Eye (tissue), 1 donor: ENCODE measurements at regions not wholly inside any gene's neighbourhood (a gene's known extent, or its start where the extent isn't known, plus 50 kb on each side); places are given as distances from the start of the nearest gene placed in this dataset.
A peak's percentile ranks its signal among the peaks of the same experiment; 100 is the strongest.
"Not testable (repeated sequence)": the region's sequence is repeated elsewhere in the genome, so short reads cannot be mapped to it uniquely, and the experiment has no call there.

Experiments
- DNase-seq: peaks from one replicate; pipeline ENCODE4 v3.0.0-alpha.2; 2015

DNA sequence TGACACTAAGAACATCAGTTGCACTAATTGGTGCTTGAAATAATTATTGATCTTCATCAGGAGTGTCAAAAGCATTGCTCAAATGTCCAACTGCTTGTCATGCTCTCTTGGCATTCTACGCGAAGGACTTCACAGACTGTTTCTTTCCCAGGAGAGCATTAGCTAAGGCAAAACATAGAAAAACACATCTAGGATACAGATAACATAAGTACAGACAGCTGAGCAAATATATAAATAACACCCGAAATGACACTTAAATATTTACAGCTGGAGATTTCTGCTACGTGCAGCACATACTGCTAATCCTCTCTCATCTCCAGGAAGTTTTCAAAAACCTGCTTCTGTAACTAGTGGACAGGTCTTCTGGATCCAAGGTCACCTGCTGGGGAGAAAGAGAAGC, 120.0 kb upstream of the PRMT8 start:
- peak; percentile 45 for DNase-seq

DNA sequence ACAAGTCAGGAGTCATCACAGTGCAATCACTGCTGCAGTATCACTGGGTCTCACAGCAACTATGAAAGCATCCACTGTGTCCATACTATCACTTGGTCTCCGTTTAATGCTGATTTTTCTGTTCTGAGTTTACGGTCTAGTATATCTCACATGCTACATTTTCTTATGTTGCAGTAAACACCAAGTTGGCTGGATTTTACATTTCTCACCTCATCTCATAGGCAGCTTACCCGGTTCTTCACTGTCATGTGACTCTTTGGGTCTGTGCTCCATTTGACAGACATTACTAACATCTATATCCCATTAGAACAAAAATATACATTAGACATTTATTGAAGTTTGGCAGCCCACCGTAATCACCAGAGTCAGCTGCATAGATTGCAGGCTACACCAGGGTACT, 115.7 kb upstream of the PRMT8 start:
- no peak for DNase-seq

DNA sequence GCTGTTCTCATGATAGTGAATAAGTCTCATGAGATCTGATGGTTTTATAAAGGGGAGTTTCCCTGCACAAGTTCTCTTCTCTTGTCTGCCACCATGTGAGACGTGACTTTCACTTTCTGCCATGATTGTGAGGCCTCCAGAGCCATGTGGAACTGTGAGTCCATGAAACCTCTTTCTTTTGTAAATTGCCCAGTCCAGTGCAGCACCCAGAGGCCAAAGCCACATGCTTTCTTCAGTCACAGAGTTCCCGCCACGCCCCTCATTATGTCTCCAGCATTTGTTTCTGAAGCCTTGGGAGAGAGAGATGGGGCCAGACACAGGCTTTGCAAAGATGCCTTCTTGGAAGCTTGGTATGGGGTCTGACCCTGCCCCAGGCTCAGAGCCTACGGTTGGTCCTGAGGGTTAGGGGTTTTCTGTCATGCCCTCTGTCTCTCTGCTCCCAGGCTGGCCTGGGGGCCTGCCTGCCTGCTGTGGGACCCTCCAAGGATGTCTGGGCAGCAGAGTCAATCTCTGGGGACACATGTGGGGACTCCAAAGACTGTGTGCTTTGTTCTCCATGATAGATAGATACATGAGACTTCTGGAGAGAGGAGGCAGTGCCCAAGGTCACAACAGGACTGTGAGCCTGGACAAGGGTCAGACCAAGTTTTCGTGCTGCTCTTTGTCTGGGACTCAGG, 114.1 kb upstream of the PRMT8 start:
- no peak for DNase-seq

DNA sequence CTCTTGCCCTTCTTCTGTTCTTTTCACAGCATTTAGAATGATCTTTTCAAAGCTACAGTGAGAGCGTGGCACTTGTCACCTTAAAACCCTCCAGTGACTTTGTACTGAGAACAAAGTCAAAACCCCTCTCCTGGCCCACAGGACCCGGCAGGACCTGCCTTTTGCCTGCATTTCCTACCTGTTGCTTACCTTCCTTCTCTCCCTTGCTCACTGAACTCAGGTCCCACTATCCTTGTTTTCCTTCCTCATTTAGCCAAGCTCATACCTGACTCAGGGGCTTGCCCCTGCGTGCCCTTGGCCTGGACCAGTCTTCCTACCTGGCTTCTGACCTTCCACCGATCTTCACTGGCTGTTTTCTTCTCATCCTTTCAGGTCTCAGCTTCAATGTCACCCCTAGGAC, 112.3 kb upstream of the PRMT8 start:
- no peak for DNase-seq

DNA sequence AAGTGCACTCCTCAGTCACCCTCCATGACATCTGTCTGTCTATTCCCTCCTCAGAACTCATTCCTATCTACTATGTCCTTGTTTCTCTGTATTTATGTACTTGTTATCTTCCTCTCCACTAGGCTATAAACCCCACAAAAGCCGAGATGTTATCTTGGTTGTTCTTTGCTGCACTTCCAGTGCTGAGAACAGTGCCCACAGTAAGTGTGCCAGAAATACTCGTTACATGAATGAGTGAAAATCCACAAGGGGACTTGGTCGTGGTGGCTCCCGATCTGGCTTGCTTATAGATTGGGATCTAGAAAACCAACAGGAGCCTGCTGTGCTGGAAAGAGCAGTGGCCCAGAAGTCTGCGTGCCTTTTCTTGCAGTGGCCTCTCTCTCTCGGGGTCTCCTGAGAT, 111.9 kb upstream of the PRMT8 start:
- DNase-seq: no peak

DNA sequence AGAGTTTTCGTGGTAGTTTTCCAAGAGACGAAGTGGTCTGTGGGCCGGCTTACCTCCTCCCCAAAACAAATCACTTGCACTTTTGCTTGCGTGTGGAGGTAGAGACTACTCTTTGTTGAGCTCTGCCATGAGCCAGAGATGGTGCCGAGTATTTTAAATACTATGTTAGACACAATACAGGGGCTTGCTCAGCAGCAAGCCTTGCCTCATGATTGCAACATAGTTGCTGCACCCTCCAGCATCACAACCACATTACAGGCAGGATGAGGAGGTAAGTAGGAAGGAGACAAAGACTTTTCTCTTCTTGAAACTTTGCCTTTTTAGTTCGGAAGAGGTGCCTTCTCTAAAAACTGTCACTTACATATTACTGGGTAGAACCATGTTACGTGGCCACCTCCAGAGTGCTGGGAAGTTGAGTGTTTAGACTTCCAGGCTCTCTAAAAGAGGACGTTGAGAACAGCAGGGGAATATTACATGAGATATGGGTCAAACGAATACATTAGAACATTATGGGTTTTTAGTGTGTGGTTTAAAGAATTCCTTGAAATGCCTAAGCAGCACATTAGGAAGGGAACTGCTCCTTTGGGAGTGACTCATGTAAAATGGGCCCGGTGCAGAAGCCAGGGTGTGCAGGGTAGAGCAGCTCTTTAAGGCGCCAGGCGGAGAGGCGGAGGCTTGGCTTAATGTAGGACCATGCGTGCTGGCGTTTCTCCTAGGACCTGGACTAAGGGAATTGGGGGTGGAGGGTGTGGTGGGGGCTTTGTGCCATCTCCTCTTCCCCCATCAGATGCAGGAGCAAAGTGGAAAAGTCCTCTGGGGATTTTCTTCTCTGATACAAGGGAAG, 110.6 kb upstream of the PRMT8 start:
- no peak for DNase-seq

DNA sequence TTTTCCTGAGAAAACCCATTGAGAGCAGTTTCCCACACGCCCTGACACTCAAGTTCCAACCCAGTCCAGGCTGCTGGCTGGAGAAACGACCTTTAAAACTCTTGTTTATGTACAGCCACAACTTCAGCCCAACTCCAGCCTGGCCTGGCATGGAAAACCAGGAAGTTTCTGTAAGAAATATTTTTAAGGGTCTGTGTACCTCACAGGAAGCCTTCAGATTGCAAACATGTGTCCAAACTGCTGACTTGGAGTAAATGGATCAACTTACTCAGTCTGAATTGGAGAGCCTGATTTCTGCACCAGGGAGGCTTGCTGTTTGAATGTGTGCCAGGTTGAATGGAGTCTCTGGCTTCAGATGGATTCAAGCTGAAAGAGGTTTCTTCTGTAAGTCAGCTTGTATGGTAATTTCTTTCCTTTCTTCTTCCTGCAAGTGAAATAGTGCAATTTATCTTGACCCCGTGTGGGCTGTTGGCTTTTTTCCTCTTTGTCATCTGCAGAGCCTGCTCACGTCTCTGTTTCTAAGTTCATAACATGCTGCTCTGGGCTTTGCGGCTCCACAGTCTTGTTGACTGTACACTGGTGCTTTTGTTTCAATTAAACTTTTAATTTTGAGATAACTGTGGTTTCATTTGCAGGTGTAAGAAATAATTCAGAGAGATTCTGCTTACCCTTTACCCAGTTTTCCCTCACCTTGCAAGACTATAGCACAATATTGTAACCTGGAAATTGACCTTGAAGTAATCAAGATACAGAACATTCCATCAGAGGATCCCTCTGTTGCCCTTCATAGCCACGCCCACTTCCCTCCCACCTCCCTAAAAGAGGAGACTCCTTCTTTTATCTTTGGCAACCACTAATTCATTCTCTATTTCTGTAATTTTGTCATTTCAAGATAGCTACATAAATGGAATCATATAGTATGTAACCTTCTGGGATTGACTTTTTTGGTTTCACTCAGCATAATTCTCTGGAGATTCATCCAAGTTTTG, 109.7 kb upstream of the PRMT8 start:
- DNase-seq: peak; percentile 76

DNA sequence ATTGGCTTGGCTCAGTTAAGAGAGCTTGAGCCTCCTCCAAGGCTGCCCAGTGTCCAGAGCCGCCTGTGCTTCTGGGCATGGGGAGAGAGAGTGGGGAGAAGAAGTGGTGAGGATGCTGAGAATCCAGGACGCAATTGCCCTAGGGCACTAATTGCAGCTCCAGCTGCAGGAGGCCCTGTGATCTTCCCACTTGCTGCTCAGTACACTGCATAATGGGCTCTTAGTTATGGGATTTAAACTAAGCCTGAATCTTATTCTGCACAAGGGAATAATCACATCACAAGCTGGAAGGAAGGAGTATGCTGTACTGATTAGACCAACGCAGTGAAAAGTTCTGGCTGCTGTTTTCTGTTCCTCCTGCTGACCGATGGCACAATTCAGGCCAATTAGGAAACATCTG, 101.0 kb upstream of the PRMT8 start:
- DNase-seq: no peak

DNA sequence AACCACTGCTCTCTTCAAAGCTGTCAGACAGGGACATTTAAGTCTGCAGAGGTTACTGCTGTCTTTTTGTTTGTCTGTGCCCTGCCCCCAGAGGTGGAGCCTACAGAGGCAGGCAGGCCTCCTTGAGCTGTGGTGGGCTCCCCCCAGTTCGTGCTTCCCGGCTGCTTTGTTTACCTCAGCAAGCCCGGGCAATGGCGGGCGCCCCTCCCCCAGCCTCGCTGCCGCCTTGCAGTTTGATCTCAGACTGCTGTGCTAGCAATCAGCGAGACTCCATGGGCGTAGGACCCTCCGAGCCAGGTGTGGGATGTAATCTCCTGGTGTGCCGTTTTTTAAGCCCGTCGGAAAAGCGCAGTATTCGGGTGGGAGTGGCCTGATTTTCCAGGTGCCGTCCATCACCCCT, 93.4 kb upstream of the PRMT8 start:
- not testable (repeated sequence) for DNase-seq

DNA sequence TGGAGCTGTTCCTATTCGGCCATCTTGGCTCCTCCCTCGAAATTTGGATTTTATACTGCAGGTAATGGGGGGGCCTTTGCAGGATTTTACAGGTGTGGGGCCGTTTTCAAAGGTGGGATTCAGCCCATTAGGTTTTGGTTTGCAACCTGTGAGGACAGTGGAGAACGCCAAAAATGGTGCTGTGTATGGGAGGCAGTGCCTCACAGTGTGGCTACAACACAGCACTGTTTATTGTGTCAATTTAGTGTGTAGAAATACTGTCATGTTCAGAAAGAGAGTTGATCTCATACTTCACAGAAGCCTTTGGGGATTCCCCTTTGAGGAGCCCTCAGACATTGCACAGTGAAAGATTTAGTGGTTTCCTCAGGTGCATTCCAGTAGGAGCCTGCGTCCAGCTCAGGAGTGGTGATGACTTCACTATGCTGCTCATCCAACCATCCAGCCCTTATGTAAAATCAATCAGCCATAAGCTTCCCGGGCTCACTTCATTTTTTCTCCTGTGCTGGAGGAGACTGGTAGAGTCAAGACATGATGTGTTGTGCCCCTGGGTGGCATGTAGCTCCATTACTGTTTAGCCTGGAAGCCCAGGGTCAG, 92.7 kb upstream of the PRMT8 start:
- no peak for DNase-seq

DNA sequence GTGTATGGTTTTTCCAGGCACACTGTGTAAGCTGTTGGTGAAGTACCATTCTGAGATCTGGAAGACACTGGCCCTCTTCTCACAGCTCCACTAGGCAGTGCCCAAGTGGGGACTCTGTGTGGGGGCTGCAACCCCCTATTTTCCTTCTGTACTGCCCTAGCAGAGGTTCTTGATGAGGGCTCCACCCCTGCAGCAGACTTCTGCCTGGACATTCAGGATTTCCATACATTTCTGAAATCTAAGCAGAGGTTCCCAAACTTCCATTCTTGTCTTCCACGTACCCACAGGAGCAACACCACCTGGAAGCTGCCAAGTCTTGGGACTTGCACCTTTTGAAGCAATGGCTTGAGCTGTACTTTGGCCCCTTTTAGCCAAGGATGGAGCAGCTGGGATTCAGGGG, 85.2 kb upstream of the PRMT8 start:
- DNase-seq: no peak

DNA sequence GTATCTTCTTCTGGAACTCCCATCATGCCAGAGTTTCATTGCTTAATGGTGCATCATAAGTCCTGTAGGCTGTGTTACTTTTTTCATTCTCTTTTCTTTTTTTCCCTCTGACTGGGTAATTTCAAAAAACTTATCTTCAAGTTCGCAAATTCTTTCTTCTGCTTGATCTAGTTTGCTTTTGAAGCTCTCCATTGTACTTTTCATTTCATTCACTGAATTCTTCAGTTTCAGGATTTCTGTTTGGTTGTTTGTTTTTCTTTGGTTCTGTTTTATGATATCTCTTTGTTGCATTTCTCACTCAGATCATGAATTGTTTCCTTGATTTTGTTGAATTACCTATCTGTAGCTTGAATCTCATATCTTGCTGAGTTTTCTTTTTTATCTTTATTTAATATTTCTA, 83.3 kb upstream of the PRMT8 start:
- no peak for DNase-seq

DNA sequence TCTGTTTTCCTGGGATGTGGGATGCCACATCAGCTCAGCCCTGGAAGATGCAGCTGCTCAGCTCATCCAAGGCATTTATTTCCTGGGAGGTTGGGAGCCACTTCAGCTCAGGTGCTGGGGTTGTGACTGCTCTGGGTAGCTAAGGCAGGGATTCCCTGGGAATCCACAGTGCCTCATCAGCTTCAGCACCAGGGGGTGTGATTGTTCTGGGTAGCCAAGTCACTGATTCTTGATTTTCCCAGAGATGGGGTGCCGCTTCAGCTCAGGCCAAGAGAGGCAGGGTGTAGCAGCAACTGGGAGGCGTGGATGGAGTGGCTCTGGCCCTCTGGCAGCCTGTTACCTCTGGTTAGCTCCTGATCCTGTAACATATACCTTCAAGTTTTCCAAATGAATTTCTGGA, 81.3 kb upstream of the PRMT8 start:
- no peak for DNase-seq

DNA sequence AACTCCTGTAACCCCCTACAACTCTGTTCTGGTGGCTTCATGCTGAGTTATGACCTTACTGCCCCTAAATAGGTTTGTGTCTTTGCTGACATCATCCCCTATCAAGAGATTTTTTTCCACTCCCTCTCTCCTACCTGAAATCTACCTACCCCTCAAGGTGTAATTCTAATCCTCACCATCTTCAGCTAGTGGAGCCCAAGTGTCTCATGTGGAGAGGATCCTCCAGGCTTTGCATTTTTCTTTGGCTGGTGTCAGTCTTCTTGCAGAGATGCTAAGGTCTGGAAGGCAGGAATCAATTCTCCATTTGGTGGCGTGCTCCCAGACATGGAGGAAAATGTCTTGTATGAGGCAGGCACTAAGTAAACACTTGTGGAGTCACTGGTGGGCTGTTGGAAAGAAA, 74.8 kb upstream of the PRMT8 start:
- no peak for DNase-seq

DNA sequence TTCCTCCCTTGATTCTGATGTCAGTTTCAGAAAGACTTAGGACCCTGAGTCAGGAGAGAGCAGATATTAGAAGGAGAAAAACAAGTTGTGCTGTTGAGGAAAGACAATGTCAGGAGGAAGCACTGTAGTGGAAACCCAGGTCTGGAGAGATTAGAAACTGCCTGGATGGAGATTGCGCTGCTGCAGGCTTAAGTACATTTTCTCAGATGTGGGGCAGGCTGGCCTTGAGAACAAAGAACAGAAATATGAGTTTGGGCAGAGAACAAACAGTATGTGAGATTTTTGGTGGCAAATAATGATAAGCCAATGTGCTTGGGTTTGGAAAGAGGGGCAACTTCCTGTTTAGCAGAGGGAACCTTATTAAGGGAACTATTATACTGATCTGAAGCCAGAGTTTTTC, 74.3 kb upstream of the PRMT8 start:
- peak; percentile 38 for DNase-seq

DNA sequence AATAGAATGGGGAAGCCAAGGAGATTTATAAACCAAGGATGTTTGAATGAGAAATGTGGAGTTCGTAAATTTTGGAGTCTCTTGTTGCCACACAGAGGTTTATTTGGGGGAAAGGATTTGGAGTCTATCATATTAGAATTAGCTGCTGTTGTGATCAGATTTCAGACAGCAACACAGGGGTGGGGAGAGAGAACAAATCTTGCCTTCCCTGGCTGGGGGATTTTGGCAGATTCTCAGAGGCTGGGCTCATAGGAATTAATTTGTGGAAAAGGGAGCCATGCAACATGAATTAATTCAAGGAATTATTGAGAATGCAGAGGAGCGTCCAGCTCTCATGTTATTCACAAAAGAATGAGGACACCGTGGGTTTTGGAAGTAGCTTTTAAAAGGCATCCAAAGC, 73.9 kb upstream of the PRMT8 start:
- no peak for DNase-seq

DNA sequence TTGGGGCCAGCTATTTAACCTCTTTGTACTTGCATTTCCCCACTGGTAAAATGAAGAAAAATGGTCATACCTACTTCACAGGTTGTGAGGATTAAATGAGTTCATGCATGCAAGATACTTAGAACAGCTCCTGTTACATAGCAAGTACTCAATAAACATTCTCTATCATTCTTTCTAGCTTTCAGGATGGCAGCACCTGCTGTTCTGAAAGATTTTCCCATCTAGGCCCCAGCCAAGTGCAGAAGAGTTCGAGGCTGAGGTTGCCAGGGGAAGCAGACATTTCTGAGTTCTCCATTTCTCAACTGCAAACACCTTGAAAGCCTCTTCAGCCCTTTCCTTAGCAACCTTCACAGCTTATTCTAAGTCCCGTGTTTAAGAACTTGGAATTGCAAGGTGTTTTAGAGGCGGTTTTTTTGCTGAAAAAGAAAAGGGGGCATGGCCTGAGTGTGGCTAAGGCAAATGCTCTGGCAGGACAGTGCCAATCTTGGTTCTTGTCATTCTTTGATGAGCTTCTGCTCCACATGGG, 73.0 kb upstream of the PRMT8 start:
- no peak for DNase-seq

DNA sequence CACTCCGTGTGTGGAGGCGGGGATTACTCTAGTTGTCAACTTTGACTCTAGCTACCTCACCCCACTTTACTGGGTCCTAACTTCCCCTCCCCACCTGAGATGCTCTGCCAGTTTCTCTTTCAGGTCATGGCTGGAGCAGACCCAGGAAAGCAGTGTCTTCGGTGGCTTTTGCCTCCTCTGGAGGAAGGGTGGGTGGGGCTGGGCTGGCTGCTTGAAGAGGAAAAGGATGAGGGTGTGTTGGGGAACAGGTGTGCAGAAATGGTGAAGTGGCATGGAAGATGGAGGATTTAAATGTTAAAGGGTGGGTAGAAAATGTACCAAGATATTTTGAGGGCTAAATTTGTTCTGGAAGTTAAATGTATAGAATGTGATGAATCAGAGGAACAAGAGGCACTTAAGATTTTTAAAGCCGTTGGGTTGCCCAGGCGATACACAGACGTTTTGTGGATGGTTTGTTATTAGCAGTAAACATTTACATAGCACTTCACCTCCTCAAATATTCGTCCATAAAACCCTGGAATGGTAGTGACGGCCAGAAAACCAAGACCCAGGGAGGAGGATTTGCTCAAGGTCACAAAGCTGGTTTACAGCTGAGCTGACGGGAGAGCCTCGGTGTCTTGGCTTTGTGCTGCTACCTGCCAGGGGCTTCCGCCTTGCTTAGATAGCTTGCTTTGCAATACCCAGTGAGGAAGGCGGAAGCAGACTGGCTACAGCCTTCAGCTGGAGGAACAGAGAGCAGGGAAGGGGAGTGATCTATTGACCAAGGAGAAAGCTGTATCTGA, 72.2 kb upstream of the PRMT8 start:
- no peak for DNase-seq

DNA sequence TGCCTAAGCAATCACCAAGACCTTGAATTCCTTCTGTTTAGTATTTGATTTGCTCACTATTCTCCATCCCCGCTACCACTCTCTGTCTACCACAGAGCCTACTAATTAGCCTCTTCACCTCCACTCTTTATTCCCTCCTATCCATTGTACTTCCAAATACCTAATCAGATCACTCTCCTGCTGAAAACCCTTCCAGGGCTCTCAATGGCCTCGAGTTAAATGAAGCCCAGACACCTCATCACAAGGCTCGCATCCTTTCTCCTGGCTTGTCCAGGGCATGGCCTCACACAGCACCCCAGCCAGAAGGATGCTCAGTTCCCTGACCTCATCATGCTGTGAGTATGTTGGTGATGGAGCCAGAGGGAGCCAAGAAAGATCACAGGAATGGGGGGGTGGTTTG, 71.4 kb upstream of the PRMT8 start:
- no peak for DNase-seq

DNA sequence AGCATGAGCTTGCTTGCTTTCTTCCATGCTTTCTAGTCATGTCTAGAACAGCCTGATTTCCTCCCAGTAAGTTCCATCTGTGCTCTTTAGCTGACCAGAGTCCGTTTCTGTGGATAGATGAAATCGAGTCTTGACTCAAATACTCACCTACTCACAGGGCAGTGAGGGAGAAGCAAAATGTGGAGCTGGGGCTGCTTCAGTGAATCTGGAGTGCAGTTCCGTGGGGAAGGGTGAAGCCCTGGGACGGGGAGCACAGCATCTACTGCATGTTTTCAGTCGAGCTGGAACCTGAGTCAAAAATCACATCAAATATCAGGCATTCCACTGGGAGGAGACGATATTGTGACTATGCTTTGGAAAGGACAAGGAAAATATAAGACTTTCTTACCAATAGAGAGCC, 70.3 kb upstream of the PRMT8 start:
- DNase-seq: no peak

DNA sequence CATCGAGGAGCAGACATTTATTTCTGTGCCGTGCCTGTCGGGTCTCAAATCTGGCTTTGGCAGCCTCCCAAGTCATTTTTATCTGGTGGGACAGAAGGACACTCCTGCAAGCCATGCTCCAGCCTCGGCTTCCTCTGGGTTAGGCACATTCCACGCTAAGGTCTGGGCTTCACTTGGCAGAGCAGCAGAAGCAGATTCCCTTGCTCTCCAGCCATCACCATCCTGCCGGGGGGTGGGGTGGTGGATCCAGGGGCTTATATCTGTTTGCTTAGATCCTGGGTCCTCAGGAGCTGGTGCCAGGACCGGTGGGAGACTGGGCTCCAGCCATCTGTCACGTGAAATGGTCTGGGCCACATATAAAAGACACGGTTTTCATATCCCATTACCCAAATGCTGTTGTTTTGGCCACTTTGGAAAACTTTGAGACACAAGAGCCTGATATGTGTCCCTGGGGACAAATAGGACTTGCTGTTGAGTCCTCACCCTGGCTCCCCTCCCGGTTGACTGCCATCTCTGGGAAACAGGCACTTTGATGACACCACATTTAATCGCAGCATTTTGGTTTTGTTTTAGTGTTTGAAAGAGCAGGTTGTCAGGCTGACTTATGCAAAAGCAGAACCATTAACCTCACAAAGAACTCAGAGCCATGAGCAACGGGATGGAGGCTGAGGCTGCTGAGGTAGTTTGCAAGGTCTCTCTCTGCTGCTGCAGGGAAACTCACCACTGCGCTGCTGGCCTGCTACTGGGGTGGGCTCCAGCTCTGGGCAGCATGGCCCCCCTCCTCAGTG, 69.6 kb upstream of the PRMT8 start:
- no peak for DNase-seq
